Stimulated activated CD4-positive, alpha-beta T cell treated with anti-CD3 and anti-CD28 coated beads, TNF-alpha, amount 100 ng/mL, for 48 hours (primary cell): ENCODE measurements at regions not wholly inside any gene's neighbourhood (a gene's known extent, or its start where the extent isn't known, plus 50 kb on each side); places are given as distances from the start of the nearest gene placed in this dataset.

Source experiments
- DNase-seq, 3 donors: peaks; one replicate each; pipeline ENCODE4 v3.0.0-alpha.2; 2020; ENCODE audit warnings: low read depth in 3 of 3

- peak in 1 of 3 donors; percentile 6 for DNase-seq
These were observed 212.1 kb downstream of the GXYLT1 start for GRCh38 chr12:41932470-41932991.

GRCh38 chr12:41930866-41931437, 213.7 kb downstream of the GXYLT1 start:
- DNase-seq = no peak

GRCh38 chr12:41924111-41924510, 220.6 kb downstream of the GXYLT1 start:
- no peak for DNase-seq

- no peak for DNase-seq
These were observed 221.3 kb downstream of the GXYLT1 start for GRCh38 chr12:41923351-41923750.

- no peak for DNase-seq
These were observed 224.3 kb downstream of the GXYLT1 start for GRCh38 chr12:41920355-41920754.

- no peak for DNase-seq
These were observed 225.0 kb downstream of the GXYLT1 start for GRCh38 chr12:41919526-41920261.

- DNase-seq = no peak
These were observed 225.6 kb downstream of the GXYLT1 start for GRCh38 chr12:41919048-41919447.

GRCh38 chr12:41917938-41918341, 226.7 kb downstream of the GXYLT1 start:
- DNase-seq = no peak

GRCh38 chr12:41917181-41917580, 227.5 kb downstream of the GXYLT1 start:
- DNase-seq = no peak

- no peak for DNase-seq
These were observed 233.9 kb downstream of the GXYLT1 start for GRCh38 chr12:41910578-41911320.

- DNase-seq = no peak
These were observed 236.5 kb downstream of the GXYLT1 start for GRCh38 chr12:41908206-41908605.

GRCh38 chr12:41907550-41907949, 237.1 kb downstream of the GXYLT1 start:
- no peak for DNase-seq

GRCh38 chr12:41907021-41907420, 237.7 kb downstream of the GXYLT1 start:
- no peak for DNase-seq

GRCh38 chr12:41905759-41906297, 238.8 kb downstream of the GXYLT1 start:
- DNase-seq = no peak

- no peak for DNase-seq
These were observed 239.5 kb downstream of the GXYLT1 start for GRCh38 chr12:41905073-41905758.

GRCh38 chr12:41904041-41904440, 240.6 kb downstream of the GXYLT1 start:
- no peak for DNase-seq

GRCh38 chr12:41903014-41903708, 241.5 kb downstream of the GXYLT1 start:
- DNase-seq = no peak

GRCh38 chr12:41899577-41899976, 245.1 kb downstream of the GXYLT1 start:
- DNase-seq = no peak

- DNase-seq = no peak
These were observed 247.1 kb downstream of the GXYLT1 start for GRCh38 chr12:41897593-41897992.

GRCh38 chr12:41893491-41893890, 251.2 kb downstream of the GXYLT1 start:
- DNase-seq = no peak

GRCh38 chr12:41892302-41892701, 252.4 kb downstream of the GXYLT1 start:
- no peak for DNase-seq
